IPS DF 4.7 (cell line): ENCODE measurements at regions not wholly inside any gene's neighbourhood (a gene's known extent, or its start where the extent isn't known, plus 50 kb on each side); places are given as distances from the start of the nearest gene placed in this dataset.

Source experiments
- DNase-seq: peaks from one replicate; pipeline ENCODE4 v3.0.0-alpha.2; 2013; ENCODE audit warnings: low spot score; ENCODE audit errors: extremely low read depth

DNA sequence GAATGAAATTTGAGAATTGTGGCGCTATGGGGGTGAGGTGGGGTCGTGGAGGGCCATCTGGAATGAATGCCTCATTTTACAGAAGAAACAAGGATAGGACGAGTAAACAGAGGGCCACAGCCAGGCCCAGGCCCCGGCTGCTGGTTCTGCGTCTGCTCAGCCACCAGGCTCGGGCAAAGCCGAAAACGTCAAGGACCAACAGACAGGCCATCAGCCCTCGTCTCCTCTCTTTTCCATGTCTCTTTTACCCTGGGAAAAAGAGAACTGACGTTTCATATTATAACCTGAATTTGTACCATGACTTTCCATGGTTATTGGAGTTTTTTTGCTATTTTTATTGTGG is 212.4 kb upstream of the ARID1B start:
- DNase-seq, result no peak

DNA sequence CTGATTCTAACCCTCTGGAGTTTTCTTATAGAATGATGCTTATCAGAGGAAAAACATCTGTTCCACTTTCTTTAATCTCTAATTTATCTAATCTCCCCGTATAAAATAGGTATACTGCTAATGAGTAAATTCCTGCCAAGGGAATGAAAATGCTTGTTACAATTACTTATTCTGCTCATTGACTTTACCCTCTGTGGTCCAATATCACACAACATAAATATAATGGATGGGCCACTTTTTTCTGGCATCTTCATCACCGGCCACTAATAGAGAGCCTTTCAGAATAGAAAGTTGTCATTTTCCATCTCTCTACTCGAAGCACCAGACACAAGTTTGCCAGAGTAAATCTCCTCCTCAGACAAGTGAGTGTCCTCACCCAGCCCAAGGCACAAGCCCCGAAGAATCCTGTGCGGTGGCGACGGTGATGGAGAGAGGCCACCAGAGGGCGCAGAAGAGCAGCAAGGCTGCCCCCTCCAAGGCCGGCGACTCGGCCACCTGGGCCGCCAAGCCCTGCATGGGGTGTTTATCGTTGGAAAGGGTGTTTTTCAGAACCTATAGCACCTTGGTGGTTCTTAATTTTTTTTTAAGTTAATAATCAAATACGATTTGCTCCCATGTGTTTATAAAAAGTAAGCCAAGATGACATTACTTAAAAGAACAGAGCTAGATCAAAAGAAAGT is 212.9 kb upstream of the ARID1B start:
- DNase-seq, result peak; percentile 38

DNA sequence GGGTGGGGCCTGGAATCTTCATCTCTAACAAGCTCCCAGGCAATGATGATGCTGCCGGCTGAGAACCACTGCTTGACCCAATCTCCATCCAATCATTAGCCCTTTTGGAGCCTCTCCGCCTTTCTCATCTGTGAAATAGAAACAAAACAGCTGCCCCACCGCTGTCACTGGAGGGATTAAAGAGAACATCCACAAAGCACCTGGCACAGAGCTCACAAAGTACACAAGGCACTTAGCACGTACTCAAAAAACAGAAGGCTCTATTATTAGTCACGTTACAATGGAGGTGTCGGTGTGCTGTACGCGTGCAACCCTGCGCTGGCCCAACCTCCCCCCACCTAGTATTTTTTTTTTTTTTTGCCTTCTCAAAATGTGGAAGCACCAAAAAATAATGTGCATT is 213.5 kb upstream of the ARID1B start:
- no peak for DNase-seq

DNA sequence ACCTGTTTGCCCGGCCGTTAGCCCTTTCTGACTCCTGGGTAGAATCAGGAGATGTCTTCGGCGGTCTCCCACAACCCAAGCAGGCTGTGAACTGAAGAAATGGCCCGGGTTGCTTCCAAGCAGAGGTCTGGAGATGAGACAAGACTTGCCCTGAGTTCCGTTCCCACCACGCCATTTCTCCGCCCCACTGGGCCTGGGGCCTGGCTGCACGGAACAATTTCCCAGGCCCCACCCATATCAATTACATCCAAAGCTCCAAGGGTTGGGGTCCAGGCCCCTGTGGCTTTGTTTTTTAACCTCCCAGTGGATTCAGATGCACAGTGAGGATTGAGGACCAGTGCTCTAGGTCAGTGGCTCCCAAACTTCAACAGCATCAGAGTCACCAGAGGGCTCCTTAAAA is 214.5 kb upstream of the ARID1B start:
- no peak for DNase-seq

DNA sequence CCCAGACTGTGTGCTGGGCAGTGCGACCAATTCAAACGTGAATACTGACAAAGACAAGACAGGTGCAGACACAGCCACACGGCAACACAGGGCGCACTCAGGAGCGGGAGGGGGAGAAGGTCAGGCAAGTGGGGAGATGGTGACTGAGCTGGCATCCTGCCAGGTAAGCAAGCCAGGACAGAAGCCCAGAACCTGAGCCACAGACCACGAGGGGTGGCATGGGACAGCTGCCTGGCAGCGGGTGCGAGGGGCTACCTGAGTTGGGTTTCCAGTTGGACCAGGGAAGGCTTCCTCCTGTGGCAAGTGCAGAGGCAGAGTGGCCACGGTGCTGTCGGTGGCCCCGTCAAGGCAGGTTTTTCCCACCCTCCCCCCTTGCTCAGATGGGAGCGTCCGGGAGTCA is 215.2 kb upstream of the ARID1B start:
- DNase-seq, result no peak

DNA sequence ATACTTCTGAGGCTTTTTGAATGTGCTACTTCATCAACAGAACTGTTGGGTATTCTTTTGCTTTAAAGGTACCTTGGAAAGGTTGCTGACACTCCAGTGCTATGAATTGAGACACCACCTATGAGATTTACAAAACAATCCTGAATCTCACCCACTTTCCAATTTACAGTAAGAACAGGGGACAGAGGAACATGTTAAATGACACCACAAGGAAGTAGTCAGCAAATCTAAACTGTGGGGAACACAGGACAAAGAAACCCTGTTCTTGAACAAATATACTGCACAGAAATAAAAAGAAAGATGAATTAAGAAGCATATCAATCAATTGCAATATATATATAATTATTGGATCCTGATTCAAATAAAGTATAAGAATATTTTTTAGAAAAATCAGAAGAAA is 216.7 kb upstream of the ARID1B start:
- no peak for DNase-seq

DNA sequence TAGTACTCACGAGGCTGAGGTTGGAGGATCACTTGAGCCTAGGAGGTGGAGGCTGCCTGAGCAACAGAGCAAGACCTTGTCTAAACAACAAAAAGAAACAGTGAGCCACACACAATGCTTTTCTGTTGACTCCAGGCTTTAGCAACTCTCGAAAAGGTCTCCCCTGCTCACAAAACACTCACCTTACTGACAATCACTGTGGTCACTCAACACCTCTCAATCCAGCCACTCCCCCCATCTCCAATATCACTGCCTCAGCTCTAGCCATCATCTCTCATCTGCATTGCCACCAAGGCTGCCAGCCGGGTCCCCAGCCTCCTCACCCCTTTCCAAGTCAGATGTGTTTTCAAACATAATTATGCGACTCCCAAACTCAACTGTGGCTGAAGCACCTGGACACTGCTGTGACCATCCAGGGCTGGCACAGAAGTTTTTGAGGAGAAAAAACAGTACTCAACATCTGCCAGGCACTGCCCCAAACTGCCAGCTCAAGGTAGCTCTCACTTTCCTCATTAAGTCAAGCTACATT is 218.0 kb upstream of the ARID1B start:
- no peak for DNase-seq

DNA sequence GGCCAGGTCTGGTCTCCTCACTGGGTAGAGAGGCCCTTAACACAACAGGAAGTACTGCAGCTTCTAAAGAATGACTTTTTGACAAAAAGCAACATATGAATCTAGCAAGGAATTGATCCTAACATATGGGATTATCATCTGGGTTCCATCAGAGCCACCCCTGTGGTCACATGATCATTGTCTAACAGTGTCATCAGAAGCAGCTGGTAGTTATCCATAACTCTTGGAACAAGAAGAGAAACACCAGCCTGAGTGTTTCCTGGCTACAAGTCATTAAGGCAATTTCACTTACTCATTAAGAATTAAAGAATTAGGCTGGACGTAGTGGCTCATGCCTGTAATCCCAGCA is 219.3 kb upstream of the ARID1B start:
- DNase-seq, result no peak

DNA sequence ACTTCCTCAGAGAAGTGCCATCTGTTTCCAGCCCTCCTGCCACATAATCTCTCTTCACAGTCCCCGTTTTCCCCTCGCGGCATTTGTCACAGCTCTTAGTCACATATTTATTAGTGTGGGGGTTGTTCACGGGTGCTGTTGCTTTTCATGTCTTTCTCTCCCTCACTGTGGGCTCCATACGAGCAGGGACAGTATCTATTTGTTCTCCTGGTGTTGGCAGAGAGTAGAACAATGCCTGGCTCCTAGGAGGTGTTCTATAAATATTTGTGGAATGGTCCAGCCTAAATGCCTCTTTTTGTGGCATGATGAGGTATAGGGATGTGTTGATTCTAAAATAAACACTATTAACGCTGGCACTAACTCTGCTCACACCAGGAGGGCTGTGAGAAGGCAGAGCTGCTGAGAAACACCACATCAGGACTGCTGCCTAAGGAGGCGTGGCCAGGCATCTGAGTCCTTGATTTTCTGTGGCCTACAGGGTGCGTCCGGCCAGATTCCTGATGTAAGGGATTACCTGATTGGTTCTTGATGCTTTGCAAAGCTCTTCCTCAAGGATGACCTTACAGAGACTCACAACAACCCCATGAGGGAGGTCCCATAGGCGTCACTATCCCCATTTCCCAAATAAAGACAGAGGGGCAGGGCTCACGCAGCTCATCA is 219.8 kb upstream of the ARID1B start:
- DNase-seq, result no peak

GRCh38 chr6:156556811-156557210 is 220.4 kb upstream of the ARID1B start:
- no peak for DNase-seq

GRCh38 chr6:156555116-156555515 is 222.1 kb upstream of the ARID1B start:
- no peak for DNase-seq

DNA sequence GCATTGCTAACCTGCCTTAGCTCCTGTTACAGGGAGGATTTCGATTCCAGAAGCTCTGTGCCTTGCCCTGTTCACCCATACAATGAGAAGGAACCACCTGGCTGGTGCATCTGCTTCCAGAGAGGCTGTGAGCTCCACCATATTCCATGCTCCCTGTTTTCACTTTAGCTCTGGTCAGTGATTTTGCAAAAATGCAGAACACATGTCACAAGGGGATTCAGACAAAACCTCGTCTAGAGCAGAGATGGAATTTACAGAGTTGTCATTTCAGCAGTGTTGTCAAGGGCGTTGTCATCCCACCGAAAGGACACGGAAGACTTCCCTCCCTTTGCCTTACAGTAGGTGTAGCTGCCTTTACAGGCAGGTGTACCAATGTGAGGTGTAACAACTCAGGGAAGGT is 223.0 kb upstream of the ARID1B start:
- no peak for DNase-seq

GRCh38 chr6:156552849-156553248 is 224.3 kb upstream of the ARID1B start:
- no peak for DNase-seq

DNA sequence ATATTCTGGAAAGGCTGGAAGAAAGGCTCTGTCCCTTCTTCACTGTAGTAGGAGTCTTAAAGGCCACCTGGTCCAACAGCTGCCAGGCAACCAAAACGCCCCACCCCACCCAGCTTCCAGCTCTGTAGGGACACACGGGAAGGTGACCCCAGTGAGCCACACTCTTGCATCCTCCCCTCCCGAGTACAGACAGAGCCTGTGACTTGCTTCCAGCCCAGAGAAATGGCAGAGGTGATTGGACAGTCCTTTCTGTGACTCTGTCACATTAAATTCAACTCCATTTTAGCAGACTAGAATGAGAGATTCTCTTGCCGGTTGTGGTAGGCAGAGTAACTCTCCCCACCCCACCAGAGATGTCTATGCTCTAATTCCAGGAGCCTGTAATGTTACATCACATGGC is 226.2 kb upstream of the ARID1B start:
- no peak for DNase-seq

- no peak for DNase-seq
Measured at GRCh38 chr6:156545931-156546330, 231.2 kb upstream of the ARID1B start.

GRCh38 chr6:156545021-156545420 is 232.2 kb upstream of the ARID1B start:
- no peak for DNase-seq

DNA sequence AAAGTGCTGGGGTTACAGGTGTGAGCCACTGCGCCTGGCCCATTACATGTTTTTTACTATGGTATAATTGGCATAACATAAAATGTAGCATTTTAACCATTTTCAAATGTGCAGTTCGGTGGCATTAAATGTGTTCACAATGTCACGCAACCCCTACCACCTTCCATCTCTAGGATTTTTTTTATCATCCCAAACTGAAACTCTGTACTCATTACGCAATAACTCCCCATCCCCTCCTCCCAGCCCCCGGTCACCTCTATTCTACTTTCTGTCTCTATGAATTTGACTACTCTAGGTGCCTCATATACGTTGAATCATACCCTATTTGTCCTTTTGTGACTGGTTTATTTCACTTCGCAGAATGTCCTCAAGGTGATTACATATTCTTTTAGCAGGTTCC is 233.1 kb upstream of the ARID1B start:
- no peak for DNase-seq

GRCh38 chr6:156543431-156543830 is 233.7 kb upstream of the ARID1B start:
- DNase-seq, result no peak

- no peak for DNase-seq
Measured at GRCh38 chr6:156538875-156539660, 238.1 kb upstream of the ARID1B start.

GRCh38 chr6:156534594-156534993 is 242.6 kb upstream of the ARID1B start:
- no peak for DNase-seq

DNA sequence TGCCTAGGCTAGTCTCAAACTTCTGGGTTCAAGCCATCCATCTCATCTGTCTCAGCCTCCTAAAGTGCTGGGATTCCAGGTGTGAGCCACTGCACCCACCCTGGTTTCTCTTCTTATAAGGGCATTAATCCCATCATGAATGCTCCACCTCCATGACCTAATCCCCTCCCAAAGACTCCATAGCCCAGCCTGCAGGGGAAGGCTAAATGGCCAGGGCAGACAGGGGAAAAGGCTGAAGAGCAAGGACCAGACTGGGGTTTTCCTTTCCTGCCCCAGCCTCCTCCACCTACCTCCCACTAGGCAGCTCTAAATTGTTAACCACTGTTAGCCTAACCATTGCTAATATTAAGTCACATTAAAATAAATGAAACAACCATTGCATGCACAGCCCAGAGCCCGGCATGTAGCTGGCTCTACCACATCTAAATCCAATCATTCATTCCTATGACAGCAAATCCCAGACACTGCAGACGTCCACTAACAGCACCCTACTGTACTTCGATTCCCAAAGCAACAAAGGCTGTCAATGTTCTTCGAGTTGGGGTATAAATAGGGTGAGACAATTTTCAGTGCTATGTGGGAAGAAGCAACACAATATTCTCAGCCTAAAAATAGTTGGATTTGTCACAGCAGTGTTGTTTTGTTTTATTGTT is 243.2 kb upstream of the ARID1B start:
- no peak for DNase-seq

GRCh38 chr6:156526081-156526480 is 251.1 kb upstream of the ARID1B start:
- DNase-seq, result no peak
